Esophagus muscularis mucosa (tissue), 4 donors: ENCODE measurements at regions not wholly inside any gene's neighbourhood (a gene's known extent, or its start where the extent isn't known, plus 50 kb on each side); places are given as distances from the start of the nearest gene placed in this dataset.
"Not testable (repeated sequence)": the region's sequence is repeated elsewhere in the genome, so short reads cannot be mapped to it uniquely, and the experiment has no call there.

Experiments used
- DNase-seq: peaks from one replicate; pipeline ENCODE4 v3.0.0-alpha.2; 2017; ENCODE audit errors: extremely low spot score
- H3K27ac ChIP-seq, 4 donors: fragments of 200-600 bp; sonication (generic); replicated peaks in 1 of 4; 1 replicate in 3 of 4; 2 replicates in 1 of 4; pipeline ENCODE4 v1.5.1; 2016 to 2019; ENCODE audit warnings: mild to moderate bottlenecking in 1 of 4
- H3K27me3 ChIP-seq, 4 donors: fragments of 200-600 bp; sonication (generic); one replicate each; pipeline versions ENCODE4 v1.5.1 to v1.6.0; 2016 to 2019
- H3K36me3 ChIP-seq, 4 donors: fragments of 200-600 bp; sonication (generic); one replicate each; pipeline ENCODE4 v1.5.1; 2016 to 2019
- H3K4me1 ChIP-seq, 4 donors: fragments of 200-600 bp; sonication (generic); one replicate each; pipeline ENCODE4 v1.5.1; 2016 to 2019
- H3K4me3 ChIP-seq, 4 donors: fragments of 200-600 bp; sonication (generic); 1 replicate in 2 of 4; 2 replicates in 2 of 4; pipeline ENCODE4 v1.5.1; 2016 to 2019; ENCODE audit warnings: mild to moderate bottlenecking in 4 of 4, moderate library complexity in 1 of 4
- H3K9me3 ChIP-seq, 4 donors: fragments of 200-600 bp; sonication (generic); 1 replicate in 3 of 4; 2 replicates in 1 of 4; pipeline ENCODE4 v1.5.1; 2016 to 2019
- EP300 ChIP-seq: sonication (generic); formaldehyde crosslinking; IDR thresholded peaks from one replicate; pipeline ENCODE4 v1.6.1; 2017; ENCODE audit warnings: antibody characterized with exemption
- POLR2A ChIP-seq: fragments of 450-650 bp; IDR thresholded peaks from one replicate; pipeline ENCODE4 v1.6.1; 2017; ENCODE audit warnings: antibody characterized with exemption, moderate library complexity, mild to moderate bottlenecking, low read depth
- POLR2AphosphoS5 ChIP-seq, 2 donors: sonication (generic); formaldehyde crosslinking; IDR thresholded peaks; one replicate each; pipeline ENCODE4 v1.6.1; 2017; ENCODE audit warnings: antibody characterized with exemption in 2 of 2
- WGBS: methylation state at CpG from one replicate; pipeline ENCODE4 v1.1.5; 2018; 5-methylcytosine and 5-hydroxymethylcytosine counted together
- intact Hi-C: fragments of 100-400 bp; cut with DNase I; formaldehyde crosslinking; loops from one replicate; pipeline ENCODE4 v1.15.1; 2023
- TF ChIP-seq, protein P1 (sequence below), 3 experiments: fragments of 200-600 bp in 2 of 3; fragments of 450-650 bp in 1 of 3; sonication (generic) in 2 of 3; IDR thresholded peaks; one replicate each; pipeline ENCODE4 v1.5.1; 2017 to 2019; ENCODE audit warnings: antibody characterized with exemption in 3 of 3, mild to moderate bottlenecking in 2 of 3, moderate library complexity in 1 of 3

DNA sequence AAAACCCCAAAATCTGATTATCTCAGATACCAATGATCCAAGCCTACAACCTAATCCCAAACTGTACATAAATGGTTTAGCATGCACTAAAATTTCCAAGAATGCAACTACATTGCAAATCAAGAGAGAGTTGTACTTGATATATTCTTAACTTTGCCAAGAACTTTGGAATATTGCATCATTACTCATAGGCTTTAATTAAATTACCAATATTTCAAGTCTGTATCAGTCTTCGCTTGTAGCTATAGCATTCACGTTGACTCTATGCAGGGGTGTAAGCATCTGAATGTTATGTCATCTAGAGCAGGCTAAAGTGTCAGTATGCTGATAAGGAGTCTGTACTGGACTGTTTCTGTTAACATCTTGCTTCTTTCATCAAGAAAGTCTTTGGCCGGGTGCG is 56.3 kb downstream of the FOXI3 start:
- Histone ChIP-seq H3K9me3 (peaks cover 0 to 4% (median 0%) of the 10 kb centered on the region in 4 donors), H3K4me3 (no peak overlapping the region), H3K27me3 (peaks cover 0 to 18% (median 0%) of the 10 kb centered on the region in 4 donors), H3K4me1 (no peaks in the 10 kb centered on the region), H3K36me3 (no peaks in the 10 kb centered on the region), H3K27ac (no peak overlapping the region)
- intact Hi-C loops = no loop called here
- WGBS = 94% methylated on average over 4 of the region's 4 CpGs
- TF ChIP-seq EP300 (no peak), POLR2A (no peak), POLR2AphosphoS5 (IDR thresholded peaks at IDR 0.05) (no peak)
- TF ChIP-seq, protein P1, sequence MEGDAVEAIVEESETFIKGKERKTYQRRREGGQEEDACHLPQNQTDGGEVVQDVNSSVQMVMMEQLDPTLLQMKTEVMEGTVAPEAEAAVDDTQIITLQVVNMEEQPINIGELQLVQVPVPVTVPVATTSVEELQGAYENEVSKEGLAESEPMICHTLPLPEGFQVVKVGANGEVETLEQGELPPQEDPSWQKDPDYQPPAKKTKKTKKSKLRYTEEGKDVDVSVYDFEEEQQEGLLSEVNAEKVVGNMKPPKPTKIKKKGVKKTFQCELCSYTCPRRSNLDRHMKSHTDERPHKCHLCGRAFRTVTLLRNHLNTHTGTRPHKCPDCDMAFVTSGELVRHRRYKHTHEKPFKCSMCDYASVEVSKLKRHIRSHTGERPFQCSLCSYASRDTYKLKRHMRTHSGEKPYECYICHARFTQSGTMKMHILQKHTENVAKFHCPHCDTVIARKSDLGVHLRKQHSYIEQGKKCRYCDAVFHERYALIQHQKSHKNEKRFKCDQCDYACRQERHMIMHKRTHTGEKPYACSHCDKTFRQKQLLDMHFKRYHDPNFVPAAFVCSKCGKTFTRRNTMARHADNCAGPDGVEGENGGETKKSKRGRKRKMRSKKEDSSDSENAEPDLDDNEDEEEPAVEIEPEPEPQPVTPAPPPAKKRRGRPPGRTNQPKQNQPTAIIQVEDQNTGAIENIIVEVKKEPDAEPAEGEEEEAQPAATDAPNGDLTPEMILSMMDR (IDR thresholded peaks at IDR 0.05) = no peak
- no peak for DNase-seq

DNA sequence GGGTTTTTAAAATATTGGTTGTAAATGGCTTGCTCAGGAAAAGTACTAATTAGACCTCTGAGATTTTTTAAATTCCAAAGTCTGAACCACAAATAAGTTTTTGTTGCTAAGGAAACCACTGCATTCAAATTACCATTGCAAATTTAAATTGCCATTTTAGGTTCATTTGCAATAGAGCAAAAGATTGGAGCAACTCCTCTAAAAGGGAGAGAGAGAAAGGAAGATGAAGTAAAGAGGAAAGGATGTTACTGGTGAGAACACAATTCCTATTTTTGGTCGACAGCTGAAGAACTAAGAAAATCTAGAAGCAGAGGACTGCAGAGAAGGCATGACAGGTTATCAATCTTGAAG is 74.9 kb downstream of the FOXI3 start:
- Histone ChIP-seq H3K4me1 (no peaks in the 10 kb centered on the region), H3K9me3 (peaks cover 0 to 6% (median 0%) of the 10 kb centered on the region in 4 donors), H3K4me3 (no peak overlapping the region), H3K27ac (no peak overlapping the region), H3K36me3 (no peaks in the 10 kb centered on the region), H3K27me3 (no peaks in the 10 kb centered on the region)
- intact Hi-C loops = no loop called here
- TF ChIP-seq POLR2AphosphoS5 (IDR thresholded peaks at IDR 0.05) (no peak), EP300 (no peak), POLR2A (no peak)
- TF ChIP-seq, protein P1 (IDR thresholded peaks at IDR 0.05) = no peak
- DNase-seq = no peak
- WGBS = 18% methylated on average over 1 of the region's 1 CpG

DNA sequence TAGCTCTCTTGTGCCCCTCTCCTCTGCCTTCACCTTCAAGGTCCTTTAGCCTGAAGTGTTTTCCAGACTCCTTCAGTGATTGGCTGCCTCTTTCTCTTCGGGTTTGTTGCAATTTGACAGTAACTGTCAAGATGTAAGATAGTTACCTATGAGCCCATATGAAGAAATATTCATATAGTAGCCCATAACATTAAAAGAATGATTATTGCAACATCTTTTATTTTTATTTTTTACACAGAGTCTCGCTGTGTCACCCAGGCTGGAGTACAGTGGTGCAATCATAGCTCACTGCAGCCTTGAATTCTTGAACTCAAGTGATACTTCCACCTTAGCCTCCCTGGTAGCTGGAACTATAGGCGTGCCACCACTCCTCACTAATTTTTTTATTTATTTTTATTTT is 80.5 kb downstream of the FOXI3 start:
- no peaks in the 10 kb centered on the region for H3K27me3 ChIP-seq
- H3K4me1 ChIP-seq = no peaks in the 10 kb centered on the region
- no peaks in the 10 kb centered on the region for H3K36me3 ChIP-seq
- peaks cover 0 to 6% (median 0%) of the 10 kb centered on the region in 4 donors for H3K9me3 ChIP-seq
- intact Hi-C loops = no loop called here
- no peak overlapping the region for H3K4me3 ChIP-seq
- no peak for DNase-seq
- 72% methylated on average over 3 of the region's 3 CpGs for WGBS
- no peak overlapping the region for H3K27ac ChIP-seq
- TF ChIP-seq EP300 (no peak), POLR2AphosphoS5 (IDR thresholded peaks at IDR 0.05) (no peak), POLR2A (no peak)
- TF ChIP-seq, protein P1 (IDR thresholded peaks at IDR 0.05) = no peak

DNA sequence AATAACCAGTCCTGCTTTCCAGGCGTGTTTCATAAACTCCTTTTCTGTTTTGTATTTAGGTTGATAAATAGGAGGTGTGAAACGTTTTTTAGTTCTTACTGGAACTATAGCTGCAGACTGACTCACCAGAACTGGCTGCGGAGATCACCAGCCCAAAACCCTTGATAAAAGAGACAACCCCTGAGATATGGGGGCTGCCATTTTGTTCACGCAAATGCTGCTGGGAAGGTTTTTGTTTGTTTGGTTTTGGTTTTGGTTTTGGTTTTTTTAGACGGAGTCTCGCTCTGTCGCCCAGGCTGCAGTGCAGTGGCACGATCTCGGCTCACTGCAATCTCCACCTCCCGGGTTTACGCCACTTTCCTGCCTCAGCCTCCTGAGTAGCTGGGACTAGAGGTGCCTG is 87.1 kb downstream of the FOXI3 start:
- 89% methylated on average over 11 of the region's 11 CpGs for WGBS
- H3K4me3 ChIP-seq, DNase-seq, H3K4me1 ChIP-seq, H3K27ac ChIP-seq, intact Hi-C loops, H3K27me3 ChIP-seq, H3K9me3 ChIP-seq, H3K36me3 ChIP-seq: not testable (repeated sequence)

DNA sequence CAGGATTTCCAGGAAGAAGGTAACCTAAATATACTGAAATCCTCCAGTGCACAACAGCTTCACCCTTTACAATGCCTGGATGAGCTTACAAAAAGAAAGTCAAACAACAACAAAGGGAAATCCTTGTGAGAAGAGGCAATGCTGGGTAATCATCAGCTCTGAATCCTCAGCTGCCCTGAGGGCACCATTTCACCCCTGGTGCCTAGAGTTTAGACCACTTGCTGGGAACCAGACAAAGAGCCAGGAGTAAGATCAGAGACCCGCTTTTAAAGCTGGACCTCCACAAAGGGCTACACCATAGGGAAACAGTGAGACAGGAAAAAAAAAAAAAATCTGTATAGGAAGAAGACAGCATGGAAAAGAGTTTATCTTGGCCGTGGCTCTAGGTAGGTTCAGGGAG is 97.0 kb downstream of the FOXI3 start:
- peaks cover 0 to 29% (median 4%) of the 10 kb centered on the region in 4 donors for H3K27me3 ChIP-seq
- 82% methylated on average over 2 of the region's 2 CpGs for whole genome bisulfite sequencing
- intact Hi-C loops = no loop called here
- H3K4me3 ChIP-seq = no peak overlapping the region
- no peak for DNase-seq
- no peak for TF ChIP-seq EP300
- TF ChIP-seq, protein P1 (IDR thresholded peaks at IDR 0.05) = no peak
- TF ChIP-seq POLR2AphosphoS5 (IDR thresholded peaks at IDR 0.05) = no peak
- TF ChIP-seq POLR2A = no peak
- no peaks in the 10 kb centered on the region for H3K9me3 ChIP-seq
- peaks cover 4 to 6% (median 5%) of the 10 kb centered on the region in 4 donors for H3K4me1 ChIP-seq
- no peak overlapping the region for H3K27ac ChIP-seq
- H3K36me3 ChIP-seq = no peaks in the 10 kb centered on the region
